IPS-20b (cell line): ENCODE measurements at regions not wholly inside any gene's neighbourhood (a gene's known extent, or its start where the extent isn't known, plus 50 kb on each side); places are given as distances from the start of the nearest gene placed in this dataset.
A peak's percentile ranks its signal among the peaks of the same experiment; 100 is the strongest.

Source experiments
- H3K27ac ChIP-seq: one replicate; pipeline ENCODE4 v1.5.1; 2013; ENCODE audit warnings: low read length
- H3K27me3 ChIP-seq: 2 replicates; pipeline ENCODE4 v1.6.1; 2013; ENCODE audit warnings: mild to moderate bottlenecking, low read length, inconsistent platforms; ENCODE audit not compliant: insufficient read depth
- H3K36me3 ChIP-seq: 2 replicates; pipeline ENCODE4 v1.6.1; 2013; ENCODE audit warnings: low read depth, mild to moderate bottlenecking, inconsistent platforms, low read length, moderate library complexity; ENCODE audit not compliant: insufficient read depth
- H3K4me1 ChIP-seq: 2 replicates; pipeline ENCODE4 v1.6.1; 2013; ENCODE audit warnings: mild to moderate bottlenecking, control low read depth, inconsistent platforms, low read length, moderate library complexity; ENCODE audit not compliant: insufficient read depth
- H3K4me3 ChIP-seq: 2 replicates; pipeline ENCODE4 v1.5.1; 2013; ENCODE audit warnings: mild to moderate bottlenecking, low read length, inconsistent platforms
- H3K9ac ChIP-seq: 2 replicates; pipeline ENCODE4 v1.6.1; 2013; ENCODE audit warnings: low read depth, mild to moderate bottlenecking, inconsistent platforms, low read length, moderate library complexity
- H3K9me3 ChIP-seq: 2 replicates; pipeline ENCODE4 v1.6.1; 2013; ENCODE audit warnings: mild to moderate bottlenecking, low read depth, low read length, inconsistent platforms; ENCODE audit not compliant: insufficient read depth

DNA sequence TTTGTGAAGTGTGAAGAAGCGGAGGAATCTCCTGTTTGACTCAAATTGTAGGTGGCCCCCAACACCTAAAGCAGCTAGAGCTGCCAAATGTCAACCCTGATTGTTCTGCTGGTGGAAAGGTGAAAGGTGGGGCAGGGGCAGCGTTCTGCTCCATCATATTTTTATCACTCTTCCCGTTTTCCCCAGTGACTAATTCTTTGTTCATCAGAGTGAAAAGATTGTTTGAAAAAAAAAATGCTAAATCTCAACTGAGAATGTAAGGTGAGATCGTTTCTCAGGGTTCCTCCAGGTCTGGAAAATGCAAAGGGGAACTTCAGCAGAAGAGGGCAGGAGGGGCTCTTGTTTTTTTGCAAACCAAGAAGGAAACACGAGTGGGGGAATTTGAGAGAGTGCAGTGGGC is 137.7 kb downstream of the MN1 start:
- peaks cover 8% of the 10 kb centered on the region for H3K9me3 ChIP-seq
- no peak overlapping the region for H3K4me3 ChIP-seq
- no peak overlapping the region for H3K27ac ChIP-seq
- H3K9ac ChIP-seq: no peak overlapping the region
- H3K27me3 ChIP-seq: no peaks in the 10 kb centered on the region
- no peaks in the 10 kb centered on the region for H3K36me3 ChIP-seq
- no peaks in the 10 kb centered on the region for H3K4me1 ChIP-seq

DNA sequence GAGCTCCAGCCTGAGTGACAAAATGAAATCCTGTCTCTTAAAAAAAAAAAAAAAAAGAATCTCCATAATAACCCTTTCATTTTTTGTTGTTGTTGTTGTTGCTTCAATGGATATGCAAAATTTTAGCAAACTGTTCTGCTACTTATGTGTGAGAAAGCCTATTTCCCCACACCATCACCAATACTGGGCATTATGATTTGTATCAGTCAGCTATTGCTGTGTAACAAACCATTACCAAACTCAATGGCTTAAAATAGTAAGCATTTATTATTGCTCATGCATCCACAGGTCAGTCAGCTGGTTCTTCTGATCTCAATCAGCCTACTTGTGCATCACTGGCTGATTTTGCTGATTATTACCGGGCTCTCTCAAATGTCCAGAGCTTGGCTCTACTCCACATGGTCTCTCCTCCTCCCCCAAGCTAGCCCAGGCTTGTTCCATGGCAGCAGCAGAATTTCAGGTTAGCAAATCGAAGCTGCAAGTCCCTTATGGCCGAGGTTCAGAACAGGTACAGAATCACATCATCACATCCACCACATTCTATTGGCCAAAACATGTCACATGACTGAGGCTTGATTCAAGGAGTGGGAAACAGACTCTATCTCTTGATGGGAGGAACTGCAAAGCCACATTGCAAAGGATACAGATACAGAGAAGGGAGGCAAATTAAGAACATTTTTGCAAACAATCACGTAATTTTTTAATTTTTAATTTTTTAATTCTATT is 135.1 kb downstream of the MN1 start:
- no peak overlapping the region for H3K9ac ChIP-seq
- no peak overlapping the region for H3K4me3 ChIP-seq
- peaks cover 8% of the 10 kb centered on the region for H3K9me3 ChIP-seq
- peaks cover 14% of the 10 kb centered on the region for H3K4me1 ChIP-seq
- no peaks in the 10 kb centered on the region for H3K27me3 ChIP-seq
- H3K36me3 ChIP-seq: no peaks in the 10 kb centered on the region
- no peak overlapping the region for H3K27ac ChIP-seq

- Histone ChIP-seq H3K27me3 (no peaks in the 10 kb centered on the region), H3K4me3 (no peak overlapping the region), H3K9me3 (peaks cover 8% of the 10 kb centered on the region), H3K36me3 (no peaks in the 10 kb centered on the region), H3K4me1 (peaks cover 17% of the 10 kb centered on the region), H3K9ac (no peak overlapping the region), H3K27ac (no peak overlapping the region)
Observed at GRCh38 chr22:27667121-27667843, 134.3 kb downstream of the MN1 start.

GRCh38 chr22:27668828-27669797 is 132.4 kb downstream of the MN1 start:
- peaks cover 17% of the 10 kb centered on the region for H3K4me1 ChIP-seq
- no peaks in the 10 kb centered on the region for H3K27me3 ChIP-seq
- H3K4me3 ChIP-seq: no peak overlapping the region
- H3K9ac ChIP-seq: no peak overlapping the region
- no peaks in the 10 kb centered on the region for H3K36me3 ChIP-seq
- H3K27ac ChIP-seq: no peak overlapping the region
- peaks cover 8% of the 10 kb centered on the region for H3K9me3 ChIP-seq

GRCh38 chr22:27669798-27670599 is 131.6 kb downstream of the MN1 start:
- 0 out of 2 replicates have a peak overlapping the region, but pooled peaks have one; percentile 29 for H3K4me3 ChIP-seq
- H3K27me3 ChIP-seq: no peaks in the 10 kb centered on the region
- no peak overlapping the region for H3K9ac ChIP-seq
- H3K9me3 ChIP-seq: peaks cover 8% of the 10 kb centered on the region
- H3K36me3 ChIP-seq: peaks cover 2% of the 10 kb centered on the region; the same call in 1 of the 2 replicates
- H3K4me1 ChIP-seq: peaks cover 17% of the 10 kb centered on the region
- no peak overlapping the region for H3K27ac ChIP-seq

DNA sequence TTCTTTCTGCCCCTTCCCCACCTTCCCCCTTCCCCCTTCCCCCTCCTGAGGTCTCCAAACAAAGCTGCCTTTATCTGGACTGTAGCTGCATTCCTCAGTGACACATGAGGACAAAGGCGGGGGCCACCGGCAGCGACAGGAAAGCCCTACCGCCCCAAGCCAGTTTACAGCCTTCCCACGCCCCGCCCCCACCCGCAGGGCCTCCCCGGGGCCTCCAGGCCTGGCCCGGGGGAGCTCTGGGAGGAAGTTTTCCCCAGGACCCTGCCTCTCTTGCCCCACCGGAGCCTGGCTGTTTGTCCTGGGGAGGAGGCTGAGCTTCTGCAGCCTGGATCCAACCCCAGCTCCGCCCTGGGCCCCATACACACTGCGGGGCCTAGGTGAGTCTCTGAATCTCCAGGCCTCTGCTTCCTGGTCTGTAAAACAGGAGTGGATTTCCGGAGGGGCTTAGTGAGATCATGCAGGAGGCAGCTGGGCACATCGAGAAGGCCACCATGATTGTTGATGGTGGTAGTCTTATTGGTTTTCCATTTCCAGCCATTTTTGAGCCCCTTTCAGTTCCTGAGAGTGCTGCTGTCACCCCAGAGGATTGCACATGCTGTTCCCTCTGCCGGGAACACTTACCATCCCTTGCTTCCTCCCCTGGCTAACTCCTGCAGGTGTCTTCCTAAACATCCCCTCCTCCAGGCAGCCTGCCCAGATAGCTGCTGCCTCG is 130.7 kb downstream of the MN1 start:
- peaks cover 8% of the 10 kb centered on the region for H3K9me3 ChIP-seq
- peak overlapping the region; percentile 78 for H3K9ac ChIP-seq
- H3K4me3 ChIP-seq: peak overlapping the region; percentile 42; the same call in 1 of the 2 replicates
- H3K36me3 ChIP-seq: peaks cover 10% of the 10 kb centered on the region; the same call in 1 of the 2 replicates
- peak overlapping the region; percentile 57 for H3K27ac ChIP-seq
- peaks cover 17% of the 10 kb centered on the region for H3K4me1 ChIP-seq
- no peaks in the 10 kb centered on the region for H3K27me3 ChIP-seq

GRCh38 chr22:27671413-27671935 is 130.1 kb downstream of the MN1 start:
- H3K4me1 ChIP-seq: peaks cover 17% of the 10 kb centered on the region
- no peaks in the 10 kb centered on the region for H3K27me3 ChIP-seq
- H3K36me3 ChIP-seq: peaks cover 16% of the 10 kb centered on the region; the same call in 1 of the 2 replicates
- peak overlapping the region; percentile 42; the same call in 1 of the 2 replicates for H3K4me3 ChIP-seq
- peak overlapping the region; percentile 57 for H3K27ac ChIP-seq
- H3K9ac ChIP-seq: peak overlapping the region; percentile 78; the same call in 1 of the 2 replicates
- peaks cover 3% of the 10 kb centered on the region for H3K9me3 ChIP-seq

DNA sequence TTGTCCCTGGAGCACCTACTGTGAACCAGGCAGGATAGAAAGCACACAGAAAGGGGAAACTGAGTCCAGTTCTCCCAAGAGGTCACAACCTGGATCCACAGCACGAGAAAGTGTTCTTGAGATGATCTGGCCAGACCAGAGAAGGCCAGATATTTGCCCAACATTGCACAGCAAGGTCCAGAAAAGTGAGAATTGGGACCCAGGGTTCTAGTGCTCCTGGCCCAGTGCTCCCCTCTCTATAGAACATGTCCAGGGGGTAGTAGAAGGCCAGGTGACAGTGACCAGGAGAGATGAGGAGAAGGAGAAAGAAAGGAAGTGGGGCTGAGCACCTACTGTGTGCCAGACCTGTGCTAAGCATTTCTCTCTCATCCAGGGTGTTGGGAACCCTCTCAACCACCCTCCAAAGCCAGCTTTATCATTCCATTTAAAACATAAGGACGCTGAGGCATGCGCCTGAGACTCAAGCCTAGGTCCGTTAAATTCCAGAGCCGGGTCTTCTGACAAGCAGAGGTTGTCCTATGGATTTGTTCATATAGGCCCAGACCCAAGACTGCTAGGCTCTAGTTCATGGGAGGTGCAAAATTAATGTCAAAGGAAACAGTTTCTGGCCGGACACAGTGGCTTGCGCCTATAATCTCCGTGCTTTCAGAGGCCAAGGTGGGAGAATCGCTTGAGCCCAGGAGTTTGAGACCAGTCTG is 128.7 kb downstream of the MN1 start:
- no peak overlapping the region for H3K27ac ChIP-seq
- H3K4me3 ChIP-seq: no peak overlapping the region
- H3K9ac ChIP-seq: no peak overlapping the region
- peaks cover 22% of the 10 kb centered on the region; the same call in 1 of the 2 replicates for H3K36me3 ChIP-seq
- H3K27me3 ChIP-seq: no peaks in the 10 kb centered on the region
- H3K4me1 ChIP-seq: peaks cover 17% of the 10 kb centered on the region
- no peaks in the 10 kb centered on the region for H3K9me3 ChIP-seq

DNA sequence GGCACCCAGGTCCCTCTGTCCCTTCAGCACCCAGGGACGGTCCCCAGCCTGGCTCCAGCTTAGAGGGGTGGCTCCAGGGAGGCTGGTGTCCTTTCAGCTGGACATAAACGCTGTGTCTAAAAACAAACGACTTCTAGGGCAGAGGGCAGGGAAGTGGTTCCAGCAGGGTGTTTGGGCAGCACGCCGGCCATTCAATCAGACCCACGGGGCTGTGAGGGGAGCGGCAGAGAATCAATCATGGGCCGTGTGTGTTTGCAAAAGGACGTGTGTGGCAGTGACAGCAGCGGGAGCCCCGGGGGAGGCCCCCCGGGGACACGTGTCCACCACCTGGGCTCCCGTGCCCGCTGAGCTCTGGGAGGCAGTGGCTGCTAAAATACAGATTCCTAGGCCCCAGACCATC is 127.7 kb downstream of the MN1 start:
- H3K9me3 ChIP-seq: no peaks in the 10 kb centered on the region
- no peaks in the 10 kb centered on the region for H3K27me3 ChIP-seq
- H3K27ac ChIP-seq: no peak overlapping the region
- peaks cover 22% of the 10 kb centered on the region; the same call in 1 of the 2 replicates for H3K36me3 ChIP-seq
- no peak overlapping the region for H3K9ac ChIP-seq
- no peak overlapping the region for H3K4me3 ChIP-seq
- H3K4me1 ChIP-seq: peaks cover 17% of the 10 kb centered on the region
